ENCODE measurements at regions not wholly inside any gene's neighbourhood (a gene's known extent, or its start where the extent isn't known, plus 50 kb on each side); places are given as distances from the start of the nearest gene placed in this dataset.

DNA sequence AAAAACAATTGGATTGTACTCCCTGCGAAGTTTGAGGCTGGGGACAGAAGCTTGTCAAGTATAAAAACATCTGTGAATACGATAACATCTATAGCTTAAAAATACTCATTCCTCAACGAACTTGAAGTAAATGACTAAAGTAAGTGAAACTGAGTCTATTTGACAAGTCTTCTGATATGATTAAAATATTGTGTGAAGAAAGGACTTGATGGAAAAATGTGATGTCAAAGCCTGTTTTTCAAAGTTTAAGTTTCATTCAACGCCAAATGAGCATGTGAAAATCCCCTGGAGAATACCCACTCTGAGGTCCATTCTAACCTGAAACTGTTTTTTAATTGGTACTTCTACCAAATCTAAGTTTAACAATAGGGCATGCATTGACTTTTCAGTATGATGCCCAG is 122.3 kb upstream of the MDFIC start:
- Histone ChIP-seq H3K4me1 (ENCODE audit: insufficient read depth, low read length) (no peaks in the 10 kb centered on the region), H3K36me3 (ENCODE audit: insufficient read depth, low read length) (no peaks in the 10 kb centered on the region), H3K27ac (ENCODE audit: low read depth in 1 of 2, low read length in 2 of 2) (no peak overlapping the region), H3K9me3 (ENCODE audit: control insufficient read depth in 1 of 2, insufficient read depth in 1 of 2, low read length in 2 of 2) (no peaks in the 10 kb centered on the region), H3K27me3 (ENCODE audit: control insufficient read depth in 1 of 2, insufficient read depth in 2 of 2, low read length in 2 of 2) (no peaks in the 10 kb centered on the region), H3K4me3 (ENCODE audit: low read length) (no peak overlapping the region)
- no peaks in the 10 kb centered on the region for H3K9me3 Mint-ChIP-seq
- H3K27ac Mint-ChIP-seq, result no peak overlapping the region
- CTCF ChIA-PET, result no interaction called here
- ATAC-seq (ENCODE audit: poor library complexity), result no peak
- DNase-seq, result no peak
- intact Hi-C loops (cut with DNase I, micrococcal nuclease), result no loop called here
- no peak overlapping the region for H3K4me3 Mint-ChIP-seq
- no peaks in the 10 kb centered on the region for H3K36me3 Mint-ChIP-seq (ENCODE audit: low read depth)
- no peak for TF ChIP-seq CTCF (IDR thresholded peaks at IDR 0.05)
- no peaks in the 10 kb centered on the region for H3K4me1 Mint-ChIP-seq (ENCODE audit: low read depth)
- H3K27me3 Mint-ChIP-seq, result no peaks in the 10 kb centered on the region
- POLR2A ChIA-PET, result no interaction called here

- intact Hi-C loops (cut with DNase I, micrococcal nuclease), result no loop called here
- Mint-ChIP-seq H3K36me3 (ENCODE audit: low read depth) (no peaks in the 10 kb centered on the region), H3K27ac (no peak overlapping the region), H3K4me3 (no peak overlapping the region), H3K27me3 (no peaks in the 10 kb centered on the region), H3K9me3 (no peaks in the 10 kb centered on the region), H3K4me1 (ENCODE audit: low read depth) (no peaks in the 10 kb centered on the region)
- ATAC-seq (ENCODE audit: poor library complexity) (no peak), DNase-seq (no peak)
- Histone ChIP-seq H3K36me3 (ENCODE audit: insufficient read depth, low read length) (no peaks in the 10 kb centered on the region), H3K27ac (ENCODE audit: low read depth in 1 of 2, low read length in 2 of 2) (no peak overlapping the region), H3K4me3 (ENCODE audit: low read length) (no peak overlapping the region), H3K9me3 (ENCODE audit: control insufficient read depth in 1 of 2, insufficient read depth in 1 of 2, low read length in 2 of 2) (no peaks in the 10 kb centered on the region), H3K27me3 (ENCODE audit: control insufficient read depth in 1 of 2, insufficient read depth in 2 of 2, low read length in 2 of 2) (no peaks in the 10 kb centered on the region), H3K4me1 (ENCODE audit: insufficient read depth, low read length) (no peaks in the 10 kb centered on the region)
- TF ChIP-seq CTCF (IDR thresholded peaks at IDR 0.05), result no peak
- ChIA-PET CTCF (no interaction called here), POLR2A (no interaction called here)
Observed at GRCh38 chr7:114802632-114803031, 119.3 kb upstream of the MDFIC start.

DNA sequence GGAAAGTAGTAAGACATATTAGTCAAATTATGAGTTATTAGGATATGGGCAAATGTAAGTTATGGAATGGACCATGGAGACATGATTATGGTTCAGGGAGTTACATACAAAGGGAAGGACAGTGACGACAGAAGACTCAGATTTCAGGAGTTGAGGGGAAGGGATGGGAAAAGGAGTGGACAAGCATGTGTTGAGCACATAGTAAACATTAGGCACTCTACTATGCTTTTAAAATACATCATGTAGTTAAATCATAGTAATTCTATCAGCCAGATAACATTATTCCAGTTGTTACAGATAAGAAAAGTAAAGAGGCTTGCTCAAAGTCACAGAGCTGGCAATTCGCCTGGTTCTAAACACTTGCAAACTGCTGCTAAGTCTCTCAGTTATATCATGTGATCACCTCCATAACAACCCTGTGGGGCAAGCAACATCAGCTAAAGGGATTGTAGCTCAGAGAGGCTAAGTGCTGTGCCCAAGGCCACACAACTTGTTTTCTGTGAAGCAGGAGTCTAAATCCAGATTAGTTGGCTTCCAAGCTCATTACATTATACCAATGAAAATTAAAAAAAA is 115.2 kb upstream of the MDFIC start:
- Mint-ChIP-seq H3K27ac (no peak overlapping the region), H3K9me3 (no peaks in the 10 kb centered on the region), H3K27me3 (no peaks in the 10 kb centered on the region), H3K36me3 (ENCODE audit: low read depth) (no peaks in the 10 kb centered on the region), H3K4me1 (ENCODE audit: low read depth) (no peaks in the 10 kb centered on the region), H3K4me3 (no peak overlapping the region)
- Histone ChIP-seq H3K27ac (ENCODE audit: low read depth in 1 of 2, low read length in 2 of 2) (no peak overlapping the region), H3K4me3 (ENCODE audit: low read length) (no peak overlapping the region), H3K9me3 (ENCODE audit: control insufficient read depth in 1 of 2, insufficient read depth in 1 of 2, low read length in 2 of 2) (no peaks in the 10 kb centered on the region), H3K4me1 (ENCODE audit: insufficient read depth, low read length) (no peaks in the 10 kb centered on the region), H3K36me3 (ENCODE audit: insufficient read depth, low read length) (no peaks in the 10 kb centered on the region), H3K27me3 (ENCODE audit: control insufficient read depth in 1 of 2, insufficient read depth in 2 of 2, low read length in 2 of 2) (no peaks in the 10 kb centered on the region)
- intact Hi-C loops (cut with DNase I, micrococcal nuclease), result no loop called here
- ChIA-PET CTCF (no interaction called here), POLR2A (no interaction called here)
- ATAC-seq (ENCODE audit: poor library complexity) (no peak), DNase-seq (no peak)
- TF ChIP-seq CTCF (IDR thresholded peaks at IDR 0.05), result no peak

All from CD4-positive, alpha-beta T cell (primary cell).